Small intestine (tissue), 7 donors: ENCODE measurements at regions not wholly inside any gene's neighbourhood (a gene's known extent, or its start where the extent isn't known, plus 50 kb on each side); places are given as distances from the start of the nearest gene placed in this dataset.
"Not testable (repeated sequence)": the region's sequence is repeated elsewhere in the genome, so short reads cannot be mapped to it uniquely, and the experiment has no call there.

Experiments used
- DNase-seq, 2 donors: peaks; one replicate each; pipeline versions ENCODE4 v3.0.0 to v3.0.0-alpha.2; 2013
- FAIRE-seq: peaks from 2 replicates; lab custom pipeline; 2012; peaks lifted over from hg19 to GRCh38; lab: Jason Lieb, UNC
- H3K27ac ChIP-seq, 3 donors: one replicate each; pipeline ENCODE4 v1.5.1; 2013; ENCODE audit warnings: low read length in 2 of 3, mild to moderate bottlenecking in 2 of 3, control low read depth in 1 of 3, inconsistent platforms in 1 of 3, low read depth in 1 of 3, moderate library complexity in 1 of 3
- H3K27me3 ChIP-seq, 3 donors: one replicate each; pipeline ENCODE4 v1.6.1; 2013; ENCODE audit warnings: low read length in 3 of 3, inconsistent platforms in 1 of 3; ENCODE audit not compliant: control insufficient read depth in 3 of 3, insufficient read depth in 3 of 3
- H3K36me3 ChIP-seq, 3 donors: one replicate each; pipeline ENCODE4 v1.6.1; 2013; ENCODE audit warnings: low read length in 3 of 3, inconsistent platforms in 1 of 3, low read depth in 1 of 3, mild to moderate bottlenecking in 1 of 3, moderate library complexity in 1 of 3; ENCODE audit not compliant: control insufficient read depth in 3 of 3, insufficient read depth in 2 of 3
- H3K4me1 ChIP-seq, 3 donors: one replicate each; pipeline ENCODE4 v1.6.1; 2013; ENCODE audit warnings: low read length in 2 of 3, inconsistent platforms in 1 of 3, low read depth in 1 of 3, mild to moderate bottlenecking in 1 of 3, moderate library complexity in 1 of 3; ENCODE audit not compliant: control insufficient read depth in 3 of 3, insufficient read depth in 2 of 3
- H3K4me3 ChIP-seq, 3 donors: one replicate each; pipeline ENCODE4 v1.5.1; 2013; ENCODE audit warnings: low read length in 3 of 3, control low read depth in 1 of 3, inconsistent platforms in 1 of 3, low read depth in 1 of 3, mild to moderate bottlenecking in 1 of 3, moderate library complexity in 1 of 3
- H3K9me3 ChIP-seq, 2 donors: one replicate each; pipeline ENCODE4 v1.6.1; 2013; ENCODE audit warnings: low read depth in 1 of 2, low read length in 1 of 2; ENCODE audit not compliant: control insufficient read depth in 2 of 2, insufficient read depth in 1 of 2
- WGBS, 3 donors: extraction: QIAGEN DNeasy Blood & Tissue Kit; methylation state at CpG; one replicate each; pipeline ENCODE4 v1.1.7; 2013; 5-methylcytosine and 5-hydroxymethylcytosine counted together
- donor health status: healthy with polysubstance abuse.
- donor health status: control.
- donor health status: control.
- donor health status: Bipolar disorder and iron deficiency.
- donor health status: healthy.

DNA sequence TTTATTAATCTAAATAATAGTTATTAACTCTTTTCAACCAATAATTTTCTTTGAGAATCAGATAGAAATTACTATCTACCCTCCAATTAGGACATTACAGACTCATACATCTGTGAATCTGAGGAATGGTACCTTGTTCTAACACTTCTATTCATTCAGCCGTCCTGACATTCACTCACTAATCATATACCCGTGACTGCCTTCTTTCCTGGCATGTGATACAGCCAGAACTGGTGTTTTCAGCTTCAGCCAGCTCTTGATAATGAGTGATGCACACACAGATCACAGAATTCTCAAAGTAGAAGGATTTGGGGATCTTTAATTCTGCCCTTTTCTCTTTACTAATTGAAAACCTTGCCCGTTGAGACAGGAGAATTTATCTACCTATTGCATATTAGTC, 499.9 kb downstream of the UTRN start:
- H3K9me3 ChIP-seq, result no peaks in the 10 kb centered on the region
- WGBS, 3 donors, result 89 to 92% (median 90%) methylated on average over 3 of the region's 3 CpGs

GRCh38 chr6:144786825-144787224, 501.7 kb downstream of the UTRN start:
- FAIRE-seq (no peak), DNase-seq (no peak)
- Histone ChIP-seq H3K27ac (no peak overlapping the region), H3K4me1 (no peaks in the 10 kb centered on the region), H3K4me3 (no peak overlapping the region), H3K27me3 (no peaks in the 10 kb centered on the region), H3K9me3 (no peaks in the 10 kb centered on the region), H3K36me3 (peaks cover 0 to 2% (median 0%) of the 10 kb centered on the region in 3 donors)
- 90 to 96% (median 93%) methylated on average over 2 of the region's 2 CpGs for WGBS, 3 donors

More for the DNA sequence above, 499.9 kb downstream of the UTRN start:
- H3K27ac ChIP-seq, result no peak overlapping the region
- FAIRE-seq, result no peak
- no peak overlapping the region for H3K4me3 ChIP-seq
- no peaks in the 10 kb centered on the region for H3K4me1 ChIP-seq
- no peak for DNase-seq
- no peaks in the 10 kb centered on the region for H3K27me3 ChIP-seq
- peaks cover 0 to 2% (median 2%) of the 10 kb centered on the region in 3 donors for H3K36me3 ChIP-seq

- no peak for DNase-seq
- Histone ChIP-seq H3K9me3 (no peaks in the 10 kb centered on the region), H3K4me1 (no peaks in the 10 kb centered on the region), H3K27me3 (no peaks in the 10 kb centered on the region), H3K36me3 (peaks cover under 1 to 6% (median 6%) of the 10 kb centered on the region in 3 donors), H3K4me3 (no peak overlapping the region), H3K27ac (no peak overlapping the region)
- FAIRE-seq, result no peak
- WGBS, 3 donors, result 90 to 93% (median 92%) methylated on average over 4 of the region's 4 CpGs
Observed at GRCh38 chr6:144793744-144794143, 508.6 kb downstream of the UTRN start.

GRCh38 chr6:144795022-144795421, 509.9 kb downstream of the UTRN start:
- not testable (repeated sequence) for FAIRE-seq, H3K36me3 ChIP-seq, H3K27ac ChIP-seq, H3K4me3 ChIP-seq, DNase-seq, H3K9me3 ChIP-seq, H3K4me1 ChIP-seq, H3K27me3 ChIP-seq
- WGBS, 3 donors, result 98 to 100% (median 98%) methylated on average over 2 of the region's 2 CpGs

- no peaks in the 10 kb centered on the region for H3K9me3 ChIP-seq
- H3K4me3 ChIP-seq, result no peak overlapping the region
- H3K27ac ChIP-seq, result no peak overlapping the region
- H3K27me3 ChIP-seq, result no peaks in the 10 kb centered on the region
- FAIRE-seq (no peak), DNase-seq (no peak)
- H3K4me1 ChIP-seq, result no peaks in the 10 kb centered on the region
- H3K36me3 ChIP-seq, result peaks cover 0 to 8% (median 6%) of the 10 kb centered on the region in 3 donors
- 94 to 98% (median 94%) methylated on average over 2 of the region's 2 CpGs for WGBS, 3 donors
Observed at GRCh38 chr6:144796070-144796469, 510.9 kb downstream of the UTRN start.

DNA sequence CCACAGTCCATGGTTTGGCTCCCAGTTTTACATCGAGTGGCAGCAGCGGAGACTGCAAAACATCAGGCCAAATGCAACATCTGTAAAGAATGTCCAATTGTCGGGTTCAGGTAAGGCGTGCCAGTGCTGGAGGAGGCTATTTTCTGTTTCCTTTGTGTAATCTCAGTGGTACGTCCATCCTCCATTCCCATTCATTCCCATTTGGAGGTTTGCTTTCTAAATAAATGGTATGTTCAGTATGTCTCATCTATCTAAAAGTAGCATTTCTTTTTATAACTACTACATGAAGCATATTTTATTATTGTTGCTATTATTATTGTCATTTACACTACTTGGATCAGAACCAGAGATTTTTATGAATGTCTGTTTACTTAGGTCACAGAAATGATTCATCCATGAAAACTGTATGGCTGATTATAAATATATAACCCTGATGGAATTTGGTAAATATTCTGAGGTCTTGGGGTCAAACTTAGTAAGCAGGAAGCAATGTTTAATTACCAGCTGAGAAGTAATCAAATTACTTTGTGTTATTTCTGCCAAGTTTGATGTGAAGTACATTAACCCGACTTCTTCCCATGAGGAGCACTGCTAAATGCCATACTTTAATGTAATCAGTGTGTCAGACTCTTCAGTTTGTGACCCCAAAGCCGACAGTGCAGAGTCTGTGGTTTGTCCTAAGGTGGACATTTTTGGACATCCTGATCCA, 512.9 kb downstream of the UTRN start:
- Histone ChIP-seq H3K27ac (no peak overlapping the region), H3K27me3 (no peaks in the 10 kb centered on the region), H3K4me3 (no peak overlapping the region), H3K9me3 (no peaks in the 10 kb centered on the region), H3K36me3 (peaks cover 0 to 8% (median 6%) of the 10 kb centered on the region in 3 donors), H3K4me1 (no peaks in the 10 kb centered on the region)
- DNase-seq, result no peak
- 78 to 91% (median 91%) methylated on average over 7 of the region's 7 CpGs for WGBS, 3 donors
- no peak for FAIRE-seq

- no peak for FAIRE-seq
- no peaks in the 10 kb centered on the region for H3K27me3 ChIP-seq
- no peak overlapping the region for H3K27ac ChIP-seq
- H3K4me1 ChIP-seq, result no peaks in the 10 kb centered on the region
- no peaks in the 10 kb centered on the region for H3K9me3 ChIP-seq
- no peak for DNase-seq
- H3K4me3 ChIP-seq, result no peak overlapping the region
- H3K36me3 ChIP-seq, result peaks cover 0 to 2% (median 0%) of the 10 kb centered on the region in 3 donors
Observed at GRCh38 chr6:144804246-144804790, 519.2 kb downstream of the UTRN start.

- no peaks in the 10 kb centered on the region for H3K4me1 ChIP-seq
- 25 to 62% (median 50%) methylated on average over 1 of the region's 1 CpG for WGBS, 3 donors
- no peak overlapping the region for H3K27ac ChIP-seq
- no peak for DNase-seq
- no peaks in the 10 kb centered on the region for H3K9me3 ChIP-seq
- no peaks in the 10 kb centered on the region for H3K27me3 ChIP-seq
- no peak overlapping the region for H3K4me3 ChIP-seq
- FAIRE-seq, result no peak
- H3K36me3 ChIP-seq, result peaks cover 0 to 2% (median 0%) of the 10 kb centered on the region in 3 donors
Observed at GRCh38 chr6:144805049-144805448, 519.9 kb downstream of the UTRN start.
